NCI-H748 treated with DMSO at 0.1 percent for 48 hours (cell line): ENCODE measurements at regions not wholly inside any gene's neighbourhood (a gene's known extent, or its start where the extent isn't known, plus 50 kb on each side); places are given as distances from the start of the nearest gene placed in this dataset.
A peak's percentile ranks its signal among the peaks of the same experiment; 100 is the strongest.
"Not testable (repeated sequence)": the region's sequence is repeated elsewhere in the genome, so short reads cannot be mapped to it uniquely, and the experiment has no call there.

Source experiments
- DNase-seq: peaks from one replicate; lab custom pipeline; 2025; lab: John Stamatoyannopoulos, UW

DNA sequence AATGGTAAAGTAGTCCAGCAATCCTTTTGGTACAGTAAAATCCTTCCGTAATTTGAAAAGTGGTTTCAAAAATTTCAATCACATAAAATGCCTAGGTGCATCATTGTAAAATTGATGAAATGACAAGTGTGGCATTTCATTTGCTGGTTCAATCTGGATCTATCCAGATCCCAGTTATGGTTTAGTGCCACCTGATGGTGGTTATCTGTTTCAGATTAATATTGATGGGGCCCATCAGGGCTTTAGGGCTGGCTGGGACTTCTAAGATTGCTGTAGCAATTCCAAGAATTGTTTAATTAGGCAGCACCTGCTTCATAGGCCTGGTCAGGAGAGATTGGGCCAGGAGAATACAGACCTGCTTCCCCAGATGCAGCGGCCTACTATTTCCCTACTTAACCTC lies 55.5 kb upstream of the PIK3C3 start:
- no peak for DNase-seq

- DNase-seq, result no peak
Measured at GRCh38 chr18:41893432-41893831, 61.6 kb upstream of the PIK3C3 start.

DNA sequence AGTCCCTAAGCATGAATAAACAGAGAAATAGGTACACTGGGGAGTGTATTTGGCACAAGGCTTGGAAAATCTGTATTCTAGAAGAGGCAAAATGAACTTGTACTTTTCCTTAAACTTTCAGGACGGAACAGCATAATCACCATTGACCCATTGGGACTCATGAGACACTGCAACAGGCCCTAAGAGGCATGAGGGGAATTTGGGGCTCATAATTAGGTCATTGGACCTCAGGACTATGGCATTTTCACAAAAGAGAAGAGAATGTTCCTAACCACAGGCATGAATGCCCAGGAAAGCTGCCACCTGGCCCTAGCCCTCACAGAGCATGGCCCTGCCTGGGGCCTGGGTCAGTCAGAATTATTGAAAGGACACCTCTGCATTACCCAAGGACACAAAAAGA lies 67.9 kb upstream of the PIK3C3 start:
- no peak for DNase-seq

DNA sequence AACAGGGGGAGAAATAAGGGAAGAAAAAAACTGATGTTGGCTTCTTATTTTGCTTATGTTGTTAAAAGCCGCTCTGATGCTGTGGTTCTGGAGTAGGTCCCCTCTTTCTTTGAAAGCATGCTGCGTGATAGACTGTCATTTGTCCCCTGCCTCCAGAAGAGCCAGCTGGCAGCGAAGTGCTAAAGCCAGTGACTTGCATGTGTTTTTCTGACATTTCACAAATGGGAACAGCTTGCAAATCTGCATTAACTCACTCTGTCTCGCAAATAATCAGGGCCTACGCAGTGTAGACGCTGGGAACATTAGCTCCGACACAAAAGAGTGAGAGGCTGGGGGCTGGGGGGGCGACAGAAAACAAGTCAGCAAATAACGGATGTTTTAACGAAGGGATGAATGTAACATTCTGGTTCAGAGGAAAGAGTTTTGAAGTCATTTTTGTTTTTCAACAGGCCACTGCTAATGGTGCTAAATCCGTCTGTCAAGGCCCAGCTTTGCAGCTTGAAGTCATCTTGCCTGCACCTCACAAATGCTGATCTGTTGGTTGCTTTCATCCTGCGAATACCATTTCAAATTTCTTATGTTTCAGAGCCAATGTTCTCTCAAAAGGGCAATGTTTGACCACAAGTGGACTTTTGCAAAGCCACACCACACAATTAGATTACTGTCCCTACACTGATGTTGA lies 68.8 kb upstream of the PIK3C3 start:
- no peak for DNase-seq

DNA sequence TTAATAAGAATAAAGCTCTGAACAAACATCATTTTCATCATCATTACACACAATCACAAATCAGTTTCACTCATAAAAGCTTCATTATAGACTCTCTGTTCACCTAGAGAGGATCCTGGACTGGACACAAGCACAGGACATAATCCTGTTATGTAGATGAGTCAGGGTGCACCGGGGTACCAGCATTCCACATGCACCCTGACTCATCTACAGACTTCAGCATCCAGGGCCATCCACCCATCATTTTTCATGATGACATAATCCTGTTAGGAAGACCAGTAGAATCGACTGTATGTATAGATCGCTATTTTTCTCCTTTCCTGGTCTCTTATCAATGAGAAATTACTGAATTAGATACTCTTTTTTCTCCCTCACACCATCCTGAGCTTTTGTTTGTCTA lies 73.7 kb upstream of the PIK3C3 start:
- no peak for DNase-seq

- DNase-seq, result no peak
Measured at GRCh38 chr18:41879256-41879655, 75.8 kb upstream of the PIK3C3 start.

- no peak for DNase-seq
Measured at GRCh38 chr18:41875094-41875780, 79.8 kb upstream of the PIK3C3 start.

DNA sequence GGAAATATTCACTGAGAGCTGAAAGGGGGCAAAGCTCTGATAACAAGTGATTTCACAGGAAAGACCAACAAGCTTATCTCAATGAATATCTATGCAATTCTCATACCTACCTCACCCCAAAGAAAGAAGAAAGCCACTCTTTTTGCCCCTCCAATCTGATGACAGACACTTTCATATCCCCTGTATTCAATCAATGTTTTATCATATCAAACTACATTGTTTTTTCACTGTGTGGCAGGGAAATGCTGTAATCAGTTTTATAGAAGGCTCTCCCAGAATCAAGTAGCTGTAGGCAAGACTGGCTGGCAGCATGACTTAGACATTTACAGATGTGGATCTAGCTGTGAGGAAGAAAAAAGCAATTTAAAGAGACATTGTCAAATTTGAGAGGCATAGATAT lies 81.3 kb upstream of the PIK3C3 start:
- no peak for DNase-seq

DNA sequence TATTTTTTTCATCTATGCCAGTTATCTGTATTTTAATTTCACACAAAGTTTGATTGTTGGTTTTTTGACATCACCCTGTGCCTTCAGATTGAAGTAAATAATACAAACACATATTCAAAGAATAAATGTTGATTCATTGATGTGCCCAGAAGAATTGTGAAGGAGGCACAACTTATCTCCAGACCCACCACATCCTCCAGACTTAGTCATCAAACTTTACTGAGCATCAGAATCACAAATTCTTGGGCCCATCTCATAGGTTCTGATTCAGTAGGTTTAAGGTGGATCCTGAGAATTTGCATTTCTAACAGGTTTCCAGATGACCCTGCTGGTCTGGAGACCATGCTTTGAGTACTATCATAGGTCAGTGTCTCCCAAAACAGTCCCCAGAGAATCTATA lies 82.8 kb upstream of the PIK3C3 start:
- no peak for DNase-seq

DNA sequence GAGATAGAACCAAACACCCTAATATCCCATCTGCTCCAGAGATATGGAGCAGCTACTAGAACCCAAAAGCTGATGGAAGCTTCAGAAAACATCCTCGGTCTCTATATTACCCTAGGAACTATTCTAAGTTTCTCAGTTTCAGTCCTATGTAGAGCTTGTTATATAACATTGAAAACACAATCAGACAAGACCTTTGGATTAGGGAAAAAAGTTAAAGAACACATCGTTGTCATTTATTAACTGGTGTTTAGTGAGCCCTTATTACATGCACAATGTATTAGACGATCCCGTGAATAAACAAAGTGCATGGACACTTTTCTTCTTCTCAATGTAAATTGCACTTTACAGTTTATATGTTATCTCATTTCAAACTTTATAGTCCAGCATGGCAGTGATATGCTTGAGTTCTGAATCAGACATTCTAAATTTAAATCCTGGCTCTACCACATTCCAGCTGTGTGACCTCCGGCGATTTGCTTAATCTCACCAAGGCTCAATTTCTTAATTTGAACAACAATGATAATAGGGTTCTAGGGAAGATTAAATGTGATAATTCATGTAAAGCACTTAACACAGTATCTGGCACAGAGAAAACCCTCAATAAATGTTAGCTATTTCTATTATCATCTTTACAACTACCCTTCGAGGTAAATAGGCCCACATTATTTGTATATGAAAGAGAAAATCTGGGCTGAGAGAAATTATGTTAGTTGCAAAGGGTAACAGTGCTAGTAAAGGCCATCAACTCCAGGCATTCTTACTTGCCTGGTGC lies 83.6 kb upstream of the PIK3C3 start:
- no peak for DNase-seq

GRCh38 chr18:41870817-41871216 lies 84.2 kb upstream of the PIK3C3 start:
- DNase-seq, result no peak

GRCh38 chr18:41870191-41870590 lies 84.8 kb upstream of the PIK3C3 start:
- no peak for DNase-seq

GRCh38 chr18:41865796-41866195 lies 89.2 kb upstream of the PIK3C3 start:
- not testable (repeated sequence) for DNase-seq

GRCh38 chr18:41864216-41864615 lies 90.8 kb upstream of the PIK3C3 start:
- no peak for DNase-seq

GRCh38 chr18:41862921-41863320 lies 92.1 kb upstream of the PIK3C3 start:
- no peak for DNase-seq

- no peak for DNase-seq
Measured at GRCh38 chr18:41860987-41861386, 94.0 kb upstream of the PIK3C3 start.

DNA sequence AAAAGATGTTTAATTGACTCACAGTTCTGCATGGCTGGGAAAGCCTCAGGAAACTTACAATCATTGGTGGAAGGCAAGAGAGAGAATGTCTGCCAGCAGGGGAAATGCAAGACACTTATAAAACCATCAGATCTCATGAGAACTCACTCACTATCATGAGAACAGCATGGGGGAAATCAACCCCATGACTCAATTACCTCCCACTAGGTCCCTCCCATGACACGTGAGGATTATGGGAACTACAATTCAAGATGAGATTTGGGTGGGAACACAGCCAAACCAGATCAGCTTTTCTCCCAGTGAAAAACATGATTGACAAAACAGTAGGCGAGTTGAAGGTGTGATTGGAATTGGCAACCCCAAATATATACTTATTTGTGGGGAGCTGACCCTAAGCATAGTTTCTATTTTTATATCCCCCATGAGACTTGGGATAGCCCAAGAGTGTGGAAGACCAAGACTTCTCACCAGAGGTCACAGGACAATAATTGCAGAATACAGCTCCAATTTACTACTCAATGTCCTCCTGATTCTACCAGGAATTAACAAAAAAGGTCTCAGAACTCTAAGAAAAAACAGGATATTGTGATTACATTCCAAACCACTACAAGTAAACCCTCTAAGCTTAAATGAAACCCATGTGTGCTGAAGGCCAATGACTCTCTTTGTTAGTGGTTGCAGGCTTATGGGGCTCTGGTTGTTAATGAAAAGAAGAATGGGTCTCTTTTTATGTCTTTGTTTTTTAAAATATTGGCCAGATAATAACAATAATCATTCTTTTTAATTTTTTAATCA lies 96.1 kb upstream of the PIK3C3 start:
- no peak for DNase-seq

DNA sequence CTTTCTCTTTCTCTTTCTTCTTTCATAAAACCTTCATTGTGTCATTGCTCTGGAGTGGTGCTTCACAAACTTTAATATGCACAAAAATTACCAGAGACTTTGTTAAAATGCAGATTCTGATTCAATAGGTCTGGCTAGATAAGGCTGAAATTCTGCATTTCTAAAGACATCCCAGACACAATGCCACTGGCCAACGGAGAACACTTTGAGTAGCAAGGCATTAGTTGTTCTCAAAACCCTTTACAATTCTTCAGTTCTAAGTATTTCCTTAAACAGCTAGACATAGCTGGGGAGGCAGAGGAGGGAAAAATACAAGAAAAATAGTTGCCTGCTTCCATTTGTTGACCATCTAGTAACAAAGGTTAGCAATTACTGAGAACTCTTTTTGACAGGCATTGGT lies 101.8 kb upstream of the PIK3C3 start:
- no peak for DNase-seq

- DNase-seq, result no peak
Measured at GRCh38 chr18:41850781-41851180, 104.3 kb upstream of the PIK3C3 start.

- peak; percentile 78 for DNase-seq
Measured at GRCh38 chr18:41849632-41850031, 105.4 kb upstream of the PIK3C3 start.

DNA sequence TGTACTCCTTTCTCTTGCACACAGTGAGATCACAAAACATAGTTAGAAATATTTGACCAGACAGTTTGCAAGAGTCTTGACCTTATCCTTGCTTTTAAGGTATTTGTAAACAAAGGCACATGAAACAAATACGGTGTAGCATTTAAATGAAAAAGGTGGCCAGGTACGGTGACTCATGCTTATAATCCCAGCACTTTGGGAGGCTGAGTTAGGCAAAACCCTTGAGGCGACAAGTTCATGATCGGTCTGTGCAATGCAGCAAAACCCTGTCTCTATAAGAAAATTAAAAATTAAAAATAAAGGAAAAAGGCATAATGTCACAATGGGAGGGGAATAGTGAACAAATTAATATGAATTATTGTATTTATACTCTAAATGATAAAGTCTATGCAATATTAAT lies 109.5 kb upstream of the PIK3C3 start:
- no peak for DNase-seq

DNA sequence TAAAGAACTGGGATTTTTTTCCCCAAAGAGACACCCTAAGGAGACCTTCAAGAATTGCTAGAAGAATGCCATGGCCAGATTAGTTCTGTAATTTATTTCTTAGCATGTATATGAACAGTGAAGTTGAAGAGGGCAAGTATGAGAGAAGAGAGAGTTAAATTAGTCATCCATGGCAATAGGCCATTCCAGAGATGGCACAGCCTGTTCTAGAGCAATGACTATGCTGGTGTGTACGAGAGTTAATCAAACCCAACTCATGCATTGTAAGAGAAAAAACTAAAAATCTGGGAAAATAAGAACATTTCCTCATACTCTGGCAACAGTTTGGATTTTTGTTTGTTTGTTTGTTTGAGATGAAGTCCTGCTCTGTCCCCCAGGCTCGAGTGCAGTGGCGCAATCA lies 112.1 kb upstream of the PIK3C3 start:
- DNase-seq, result no peak
